H9 (cell line): ENCODE measurements at regions not wholly inside any gene's neighbourhood (a gene's known extent, or its start where the extent isn't known, plus 50 kb on each side); places are given as distances from the start of the nearest gene placed in this dataset.

Source experiments
- DNase-seq: peaks from one replicate; pipeline ENCODE4 v3.0.0-alpha.2; 2017
- H2AFZ ChIP-seq: one replicate; pipeline ENCODE4 v1.6.1; 2013; ENCODE audit warnings: mild to moderate bottlenecking, low read length, control low read depth, moderate library complexity
- H2AK5ac ChIP-seq: 2 replicates; pipeline ENCODE4 v1.6.1; 2013; ENCODE audit warnings: low read length, control low read depth, mixed read lengths; ENCODE audit not compliant: insufficient read length
- H2BK120ac ChIP-seq: one replicate; pipeline ENCODE4 v1.6.1; 2013; ENCODE audit warnings: low read depth, mild to moderate bottlenecking, low read length, control low read depth, inconsistent platforms; ENCODE audit not compliant: poor library complexity, severe bottlenecking
- H2BK12ac ChIP-seq: 2 replicates; pipeline ENCODE4 v1.6.1; 2013; ENCODE audit warnings: low read length, control low read depth, mixed read lengths, low read depth; ENCODE audit not compliant: insufficient read length
- H2BK15ac ChIP-seq: 2 replicates; pipeline ENCODE4 v1.6.1; 2013; ENCODE audit warnings: low read depth, low read length, control low read depth
- H2BK20ac ChIP-seq: one replicate; pipeline ENCODE4 v1.6.1; 2013; ENCODE audit warnings: low read depth, mild to moderate bottlenecking, low read length, control low read depth, inconsistent platforms; ENCODE audit not compliant: poor library complexity, severe bottlenecking
- H2BK5ac ChIP-seq: 2 replicates; pipeline ENCODE4 v1.6.1; 2013; ENCODE audit warnings: low read length, control low read depth, mixed read lengths; ENCODE audit not compliant: insufficient read length
- H3K14ac ChIP-seq: 2 replicates; pipeline ENCODE4 v1.6.1; 2013; ENCODE audit warnings: low read length, control low read depth; ENCODE audit not compliant: insufficient read depth
- H3K18ac ChIP-seq: 2 replicates; pipeline ENCODE4 v1.6.1; 2013; ENCODE audit warnings: low read depth, mild to moderate bottlenecking, mixed read lengths, low read length, control low read depth; ENCODE audit not compliant: insufficient read length
- H3K23ac ChIP-seq: 2 replicates; pipeline ENCODE4 v1.6.1; 2013; ENCODE audit warnings: low read length, control low read depth, mixed read lengths, low read depth; ENCODE audit not compliant: insufficient read length
- H3K23me2 ChIP-seq: 2 replicates; pipeline ENCODE4 v1.6.1; 2013; ENCODE audit warnings: low read depth, mild to moderate bottlenecking, mixed read lengths, low read length, control low read depth; ENCODE audit not compliant: insufficient read length, poor library complexity, severe bottlenecking
- H3K27ac ChIP-seq: 2 replicates; pipeline ENCODE4 v1.5.1; 2013; ENCODE audit warnings: low read length, control low read depth, mixed read lengths, low read depth; ENCODE audit not compliant: insufficient read length
- H3K27me3 ChIP-seq: 2 replicates; pipeline ENCODE4 v1.6.1; 2013; ENCODE audit warnings: low read length, control low read depth, inconsistent platforms; ENCODE audit not compliant: insufficient read depth
- H3K4ac ChIP-seq: 2 replicates; pipeline ENCODE4 v1.6.1; 2013; ENCODE audit warnings: low read depth, mild to moderate bottlenecking, control low read depth, inconsistent platforms, low read length, moderate library complexity
- H3K4me1 ChIP-seq: 2 replicates; pipeline ENCODE4 v1.6.1; 2013; ENCODE audit warnings: low read length, control low read depth, inconsistent platforms; ENCODE audit not compliant: insufficient read depth
- H3K4me2 ChIP-seq: 2 replicates; pipeline ENCODE4 v1.6.1; 2013; ENCODE audit warnings: low read length, control low read depth, mixed read lengths; ENCODE audit not compliant: insufficient read length, insufficient read depth
- H3K56ac ChIP-seq: 2 replicates; pipeline ENCODE4 v1.6.1; 2013; ENCODE audit warnings: low read depth, mild to moderate bottlenecking, mixed read lengths, low read length, control low read depth; ENCODE audit not compliant: insufficient read length
- H3K79me1 ChIP-seq: 2 replicates; pipeline ENCODE4 v1.6.1; 2013; ENCODE audit warnings: low read depth, mild to moderate bottlenecking, moderate library complexity, low read length, control low read depth, inconsistent platforms; ENCODE audit not compliant: insufficient read depth, poor library complexity, severe bottlenecking
- H3K79me2 ChIP-seq: 2 replicates; pipeline ENCODE4 v1.6.1; 2013; ENCODE audit warnings: low read length, control low read depth, inconsistent platforms; ENCODE audit not compliant: insufficient read depth
- H3K9ac ChIP-seq: 2 replicates; pipeline ENCODE4 v1.6.1; 2013; ENCODE audit warnings: low read length, control low read depth, mixed read lengths; ENCODE audit not compliant: insufficient read length; ENCODE audit errors: extremely low read depth
- H3K9me3 ChIP-seq: one replicate; pipeline ENCODE4 v1.6.1; 2013; ENCODE audit warnings: low read depth, low read length, inconsistent platforms; ENCODE audit not compliant: control insufficient read depth
- H3T11ph ChIP-seq: one replicate; pipeline ENCODE4 v1.6.1; 2013; ENCODE audit warnings: mild to moderate bottlenecking, low read length, control low read depth, inconsistent platforms
- H4K20me1 ChIP-seq: one replicate; pipeline ENCODE4 v1.6.1; 2013; ENCODE audit not compliant: control insufficient read depth, insufficient read length, insufficient read depth
- H4K5ac ChIP-seq: 2 replicates; pipeline ENCODE4 v1.6.1; 2013; ENCODE audit warnings: low read depth, mild to moderate bottlenecking, mixed read lengths, low read length, control low read depth; ENCODE audit not compliant: insufficient read length
- H4K8ac ChIP-seq: replicated peaks from 2 replicates; pipeline ENCODE4 v1.6.1; 2013; ENCODE audit warnings: low read length, control low read depth, mixed read lengths, low read depth; ENCODE audit not compliant: insufficient read length
- H4K91ac ChIP-seq: 2 replicates; pipeline ENCODE4 v1.6.1; 2013; ENCODE audit warnings: low read depth, mild to moderate bottlenecking, moderate library complexity, mixed read lengths, low read length, control low read depth; ENCODE audit not compliant: insufficient read length
- H3K27ac Mint-ChIP-seq, 3 experiments: 2 replicates in 2 of 3; 3 replicates in 1 of 3; pipeline ENCODE4 v1.8.0; 2020 to 2021; ENCODE audit warnings: mixed read lengths in 3 of 3, mild to moderate bottlenecking in 1 of 3, moderate library complexity in 1 of 3
- H3K27me3 Mint-ChIP-seq: 2 replicates; pipeline ENCODE4 v1.8.0; 2021; ENCODE audit warnings: low read depth, mild to moderate bottlenecking, moderate library complexity, mixed read lengths
- H3K36me3 Mint-ChIP-seq, 3 experiments: 2 replicates in 2 of 3; 3 replicates in 1 of 3; pipeline ENCODE4 v1.8.0; 2020 to 2021; ENCODE audit warnings: low read depth in 3 of 3, mixed read lengths in 3 of 3; ENCODE audit not compliant: insufficient read depth in 1 of 3
- H3K4me1 Mint-ChIP-seq, 2 experiments: 2 replicates each; pipeline ENCODE4 v1.8.0; 2020; ENCODE audit warnings: mixed read lengths in 2 of 2
- H3K4me3 Mint-ChIP-seq, 2 experiments: 2 replicates in 1 of 2; 3 replicates in 1 of 2; pipeline ENCODE4 v1.8.0; 2020 to 2021; ENCODE audit warnings: mild to moderate bottlenecking in 2 of 2, mixed read lengths in 2 of 2, moderate library complexity in 1 of 2
- H3K9me3 Mint-ChIP-seq, 2 experiments: 2 replicates in 1 of 2; 3 replicates in 1 of 2; pipeline ENCODE4 v1.8.0; 2020; ENCODE audit warnings: mild to moderate bottlenecking in 2 of 2, mixed read lengths in 2 of 2, moderate library complexity in 1 of 2
- CTCF ChIP-seq: fragments of 200-600 bp; sonication (generic); conservative IDR thresholded peaks from 3 replicates; pipeline ENCODE4 v1.8.0; 2021; ENCODE audit warnings: antibody characterized with exemption, mild to moderate bottlenecking

DNA sequence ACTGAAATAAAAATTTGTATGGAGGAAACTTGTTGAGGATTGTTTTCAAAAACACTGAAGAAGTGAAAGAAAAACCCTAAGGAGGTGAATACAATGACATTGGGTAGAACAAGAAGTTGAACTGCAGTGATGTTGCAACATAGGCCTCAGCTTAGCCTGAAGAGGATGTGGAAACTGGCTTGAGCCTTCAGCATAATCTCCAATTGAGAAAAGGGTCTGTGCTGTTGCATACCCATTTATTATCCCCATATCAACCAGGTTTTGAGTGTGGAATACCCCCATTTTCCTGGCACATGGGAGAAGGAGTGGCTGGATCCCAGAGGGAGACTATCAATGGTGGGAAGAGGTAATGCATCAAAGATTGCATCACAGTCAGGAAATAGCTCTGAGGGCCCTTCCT, 695.0 kb upstream of the HS3ST1 start:
- H2BK120ac ChIP-seq, result no peak overlapping the region
- no peak overlapping the region for H3K18ac ChIP-seq
- H3K4me1 Mint-ChIP-seq, result no peaks in the 10 kb centered on the region
- no peak overlapping the region for H3K4me3 Mint-ChIP-seq
- no peaks in the 10 kb centered on the region for H3K4me1 ChIP-seq
- no peak overlapping the region for H2BK12ac ChIP-seq
- no peak overlapping the region for H3T11ph ChIP-seq
- H3K4ac ChIP-seq, result no peak overlapping the region
- DNase-seq, result no peak
- no peak overlapping the region for H2BK20ac ChIP-seq
- H4K8ac ChIP-seq, result no peak overlapping the region
- TF ChIP-seq CTCF, result no peak
- no peak overlapping the region for H2BK15ac ChIP-seq
- H4K5ac ChIP-seq, result no peak overlapping the region
- H3K23me2 ChIP-seq, result no peaks in the 10 kb centered on the region
- H3K56ac ChIP-seq, result no peak overlapping the region
- no peak overlapping the region for H2AFZ ChIP-seq
- H3K79me2 ChIP-seq, result no peaks in the 10 kb centered on the region
- H3K79me1 ChIP-seq, result no peaks in the 10 kb centered on the region
- no peak overlapping the region for H3K27ac ChIP-seq
- H3K27ac Mint-ChIP-seq, result no peak overlapping the region
- H3K9me3 ChIP-seq, result no peaks in the 10 kb centered on the region
- H2BK5ac ChIP-seq, result no peak overlapping the region
- H3K36me3 Mint-ChIP-seq, result peaks cover 0 to 5% (median 1%) of the 10 kb centered on the region in 3 experiments; a peak in 2 of 7 replicates
- H3K27me3 Mint-ChIP-seq, result no peaks in the 10 kb centered on the region
- H3K9me3 Mint-ChIP-seq, result peaks cover 0 to 9% of the 10 kb centered on the region in 2 experiments; a peak in 3 of 5 replicates
- H3K4me2 ChIP-seq, result no peak overlapping the region
- H2AK5ac ChIP-seq, result no peak overlapping the region
- no peak overlapping the region for H3K14ac ChIP-seq
- H4K20me1 ChIP-seq, result no peaks in the 10 kb centered on the region
- no peak overlapping the region for H3K9ac ChIP-seq
- H3K27me3 ChIP-seq, result no peaks in the 10 kb centered on the region
- H4K91ac ChIP-seq, result no peak overlapping the region
- H3K23ac ChIP-seq, result no peak overlapping the region
